Caco-2 (cell line): ENCODE measurements at regions not wholly inside any gene's neighbourhood (a gene's known extent, or its start where the extent isn't known, plus 50 kb on each side); places are given as distances from the start of the nearest gene placed in this dataset.

ENCODE experiments used
- BruUV-seq: library from RNA; stranded (reverse); fragments of 400-500 nt; replicated peaks from 2 replicates; lab custom pipeline; 2021; lab: Mats Ljungman, UMichigan
- CTCF ChIA-PET: fragments of 300-600 bp; sonication (Branson Sonifier 250); formaldehyde crosslinking; loops from one replicate; lab custom pipeline; 2022; ENCODE audit warnings: antibody characterized with exemption; lab: Charles Lee
- POLR2A ChIA-PET: fragments of 300-600 bp; sonication (Branson Sonifier 250); formaldehyde crosslinking; loops from one replicate; lab custom pipeline; 2022; ENCODE audit warnings: antibody characterized with exemption; lab: Charles Lee
- DNase-seq, 2 experiments: peaks; one replicate each; pipeline versions ENCODE4 v3.0.0 to v3.0.0-alpha.2; 2020 to 2022
- H3K27me3 ChIP-seq: replicated peaks from 2 replicates; pipeline ENCODE4 v1.6.0; 2011; ENCODE audit warnings: low read length; ENCODE audit not compliant: control insufficient read depth, insufficient read depth
- H3K36me3 ChIP-seq: 2 replicates; pipeline ENCODE4 v1.5.1; 2011; ENCODE audit warnings: low read length; ENCODE audit not compliant: control insufficient read depth, insufficient read depth
- H3K4me1 ChIP-seq: fragments of 250-450 bp; sonication (Bioruptor Pico); 2 replicates; pipeline ENCODE4 v1.5.1; 2020; ENCODE audit warnings: mild to moderate bottlenecking
- H3K4me3 ChIP-seq: 2 replicates; pipeline ENCODE4 v1.5.1; 2011; ENCODE audit warnings: low read depth, mild to moderate bottlenecking, control low read depth, low read length
- H3K9me3 ChIP-seq: fragments of 250-450 bp; sonication (Bioruptor Pico); 2 replicates; pipeline ENCODE4 v1.5.1; 2020; ENCODE audit warnings: mild to moderate bottlenecking, moderate library complexity
- H3K27ac Mint-ChIP-seq: one replicate; pipeline ENCODE4 v1.8.0; 2022; ENCODE audit warnings: mixed read lengths; ENCODE audit not compliant: unreplicated experiment
- H3K27me3 Mint-ChIP-seq: one replicate; pipeline ENCODE4 v1.8.0; 2022; ENCODE audit warnings: mixed read lengths; ENCODE audit not compliant: insufficient read depth, unreplicated experiment
- H3K36me3 Mint-ChIP-seq: one replicate; pipeline ENCODE4 v1.8.0; 2022; ENCODE audit warnings: mild to moderate bottlenecking, mixed read lengths; ENCODE audit not compliant: insufficient read depth, unreplicated experiment
- H3K4me1 Mint-ChIP-seq: one replicate; pipeline ENCODE4 v1.8.0; 2022; ENCODE audit warnings: low read depth, mixed read lengths; ENCODE audit not compliant: unreplicated experiment
- H3K4me3 Mint-ChIP-seq: one replicate; pipeline ENCODE4 v1.8.0; 2022; ENCODE audit warnings: mild to moderate bottlenecking, moderate library complexity, mixed read lengths; ENCODE audit not compliant: unreplicated experiment
- H3K9me3 Mint-ChIP-seq: one replicate; pipeline ENCODE4 v1.8.0; 2022; ENCODE audit warnings: mixed read lengths; ENCODE audit not compliant: unreplicated experiment
- intact Hi-C: fragments of 100-400 bp; cut with micrococcal nuclease; formaldehyde crosslinking; loops from one replicate; pipeline ENCODE4 v1.10.0; 2022; ENCODE audit not compliant: unreplicated experiment
- TF ChIP-seq, protein P1 (sequence below), 2 experiments: fragments of 200-600 bp in 1 of 2; IDR thresholded peaks; 1 replicate in 1 of 2; 2 replicates in 1 of 2; pipeline versions ENCODE4 v1.5.1 to v1.8.0; 2011 to 2022; ENCODE audit warnings: antibody characterized with exemption in 1 of 2, control low read depth in 1 of 2, inconsistent platforms in 1 of 2, low read depth in 1 of 2, low read length in 1 of 2, mild to moderate bottlenecking in 1 of 2, moderate library complexity in 1 of 2; ENCODE audit not compliant: insufficient read depth in 1 of 2, severe bottlenecking in 1 of 2, unreplicated experiment in 1 of 2

DNA sequence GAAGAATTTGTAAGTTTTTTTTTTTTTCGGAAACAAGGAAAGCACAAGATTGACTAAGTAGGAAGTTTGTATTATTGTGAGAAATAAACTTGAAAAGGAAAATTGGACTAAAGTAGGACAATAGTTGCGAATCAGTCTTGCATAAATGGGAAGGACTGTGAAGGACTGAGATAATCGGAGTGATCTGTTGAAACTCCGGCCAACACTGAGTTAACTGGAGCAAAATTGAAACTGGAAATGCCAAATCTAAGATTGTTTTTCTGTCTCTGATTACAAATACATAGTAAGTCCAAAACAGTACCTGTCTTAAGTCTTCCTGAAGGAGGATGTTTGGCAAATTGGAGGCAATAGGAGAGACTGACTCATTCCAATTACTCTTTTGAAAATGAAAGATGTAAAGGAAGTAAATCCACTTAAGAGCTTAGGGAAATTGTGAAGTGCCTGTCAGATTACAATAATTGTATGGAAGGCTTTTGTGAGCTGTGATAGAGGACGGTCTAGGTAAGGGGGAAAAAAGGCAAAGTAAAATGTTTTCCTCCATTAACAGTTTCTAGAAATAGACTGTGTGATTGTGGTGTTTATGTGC is 204.9 kb upstream of the CYRIA start:
- H3K4me1 Mint-ChIP-seq, result no peaks in the 10 kb centered on the region
- H3K9me3 Mint-ChIP-seq, result no peaks in the 10 kb centered on the region
- no peak overlapping the region for H3K4me3 Mint-ChIP-seq
- H3K9me3 ChIP-seq, result no peaks in the 10 kb centered on the region; the same call in 1 of the 2 replicates
- no peak overlapping the region for H3K4me3 ChIP-seq
- H3K27ac Mint-ChIP-seq, result no peak overlapping the region
- ChIA-PET POLR2A (no interaction called here), CTCF (no interaction called here)
- BruUV-seq, result no TSS peak
- no peaks in the 10 kb centered on the region for H3K4me1 ChIP-seq
- H3K27me3 ChIP-seq, result no peaks in the 10 kb centered on the region
- intact Hi-C loops, result no loop called here
- no peaks in the 10 kb centered on the region for H3K36me3 ChIP-seq
- H3K27me3 Mint-ChIP-seq, result peaks cover 5% of the 10 kb centered on the region
- no peak for DNase-seq
- TF ChIP-seq, protein P1, sequence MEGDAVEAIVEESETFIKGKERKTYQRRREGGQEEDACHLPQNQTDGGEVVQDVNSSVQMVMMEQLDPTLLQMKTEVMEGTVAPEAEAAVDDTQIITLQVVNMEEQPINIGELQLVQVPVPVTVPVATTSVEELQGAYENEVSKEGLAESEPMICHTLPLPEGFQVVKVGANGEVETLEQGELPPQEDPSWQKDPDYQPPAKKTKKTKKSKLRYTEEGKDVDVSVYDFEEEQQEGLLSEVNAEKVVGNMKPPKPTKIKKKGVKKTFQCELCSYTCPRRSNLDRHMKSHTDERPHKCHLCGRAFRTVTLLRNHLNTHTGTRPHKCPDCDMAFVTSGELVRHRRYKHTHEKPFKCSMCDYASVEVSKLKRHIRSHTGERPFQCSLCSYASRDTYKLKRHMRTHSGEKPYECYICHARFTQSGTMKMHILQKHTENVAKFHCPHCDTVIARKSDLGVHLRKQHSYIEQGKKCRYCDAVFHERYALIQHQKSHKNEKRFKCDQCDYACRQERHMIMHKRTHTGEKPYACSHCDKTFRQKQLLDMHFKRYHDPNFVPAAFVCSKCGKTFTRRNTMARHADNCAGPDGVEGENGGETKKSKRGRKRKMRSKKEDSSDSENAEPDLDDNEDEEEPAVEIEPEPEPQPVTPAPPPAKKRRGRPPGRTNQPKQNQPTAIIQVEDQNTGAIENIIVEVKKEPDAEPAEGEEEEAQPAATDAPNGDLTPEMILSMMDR (IDR thresholded peaks at IDR 0.05; ENCODE audit: insufficient read depth in 1 of 2, low read depth in 1 of 2, low read length in 1 of 2, severe bottlenecking in 1 of 2, unreplicated experiment in 1 of 2), result no peak
- H3K36me3 Mint-ChIP-seq, result no peaks in the 10 kb centered on the region

DNA sequence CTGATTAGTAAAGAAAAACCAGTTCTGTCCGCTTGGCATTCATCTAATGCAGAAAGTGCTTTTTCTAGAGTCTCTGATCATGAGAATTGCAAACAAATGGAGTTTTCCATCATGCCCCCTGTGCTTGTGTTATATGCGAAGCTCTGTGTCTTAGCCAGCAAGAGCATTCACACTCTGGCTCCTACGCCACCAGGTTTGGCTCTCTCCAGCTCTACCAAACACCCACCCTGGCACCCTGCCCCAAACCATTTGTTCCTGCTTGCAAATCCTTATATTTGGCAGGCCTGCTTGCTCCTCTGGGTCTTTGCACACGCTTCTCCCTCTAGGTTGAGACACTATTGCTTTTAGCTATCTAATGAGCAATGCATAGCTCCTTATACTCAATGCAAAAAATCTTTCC is 204.1 kb upstream of the CYRIA start:
- POLR2A ChIA-PET, result no interaction called here
- H3K27ac Mint-ChIP-seq, result no peak overlapping the region
- H3K36me3 ChIP-seq, result no peaks in the 10 kb centered on the region
- peaks cover 5% of the 10 kb centered on the region for H3K27me3 Mint-ChIP-seq
- H3K4me3 ChIP-seq, result no peak overlapping the region
- H3K4me1 Mint-ChIP-seq, result no peaks in the 10 kb centered on the region
- H3K9me3 ChIP-seq, result no peaks in the 10 kb centered on the region; the same call in 1 of the 2 replicates
- no peaks in the 10 kb centered on the region for H3K9me3 Mint-ChIP-seq
- no peak overlapping the region for H3K4me3 Mint-ChIP-seq
- CTCF ChIA-PET, result no interaction called here
- H3K36me3 Mint-ChIP-seq, result no peaks in the 10 kb centered on the region
- intact Hi-C loops, result no loop called here
- H3K4me1 ChIP-seq, result no peaks in the 10 kb centered on the region
- H3K27me3 ChIP-seq, result no peaks in the 10 kb centered on the region
- TF ChIP-seq, protein P1 (IDR thresholded peaks at IDR 0.05; ENCODE audit: insufficient read depth in 1 of 2, low read depth in 1 of 2, low read length in 1 of 2, severe bottlenecking in 1 of 2, unreplicated experiment in 1 of 2), result no peak
- DNase-seq, result no peak
- BruUV-seq, result no TSS peak

- Histone ChIP-seq H3K4me3 (no peak overlapping the region), H3K9me3 (no peaks in the 10 kb centered on the region), H3K4me1 (no peaks in the 10 kb centered on the region), H3K27me3 (no peaks in the 10 kb centered on the region), H3K36me3 (no peaks in the 10 kb centered on the region)
- Mint-ChIP-seq H3K4me3 (no peak overlapping the region), H3K4me1 (no peaks in the 10 kb centered on the region), H3K27me3 (peaks cover 4% of the 10 kb centered on the region), H3K27ac (no peak overlapping the region), H3K36me3 (no peaks in the 10 kb centered on the region), H3K9me3 (peaks cover 9% of the 10 kb centered on the region)
- ChIA-PET CTCF (no interaction called here), POLR2A (no interaction called here)
- DNase-seq, result no peak
- TF ChIP-seq, protein P1 (IDR thresholded peaks at IDR 0.05; ENCODE audit: insufficient read depth in 1 of 2, low read depth in 1 of 2, low read length in 1 of 2, severe bottlenecking in 1 of 2, unreplicated experiment in 1 of 2), result no peak
- BruUV-seq, result no TSS peak
- intact Hi-C loops, result no loop called here
Observed at GRCh38 chr2:16862471-16862870, 196.8 kb upstream of the CYRIA start.
